Ishikawa (cell line): ENCODE measurements at regions not wholly inside any gene's neighbourhood (a gene's known extent, or its start where the extent isn't known, plus 50 kb on each side); places are given as distances from the start of the nearest gene placed in this dataset.

Experiments
- CEBPB ChIP-seq: IDR thresholded peaks from 2 replicates; pipeline ENCODE4 v1.6.1; 2012
- EGR1 ChIP-seq: IDR thresholded peaks from 2 replicates; pipeline ENCODE4 v1.6.1; 2012
- EP300 ChIP-seq: IDR thresholded peaks from 2 replicates; pipeline ENCODE4 v1.6.1; 2012; ENCODE audit warnings: borderline replicate concordance
- FOXM1 ChIP-seq: IDR thresholded peaks from 2 replicates; pipeline ENCODE4 v1.6.1; 2012; ENCODE audit warnings: low read depth, borderline replicate concordance
- RAD21 ChIP-seq: IDR thresholded peaks from 2 replicates; pipeline ENCODE4 v1.6.1; 2012; ENCODE audit warnings: low read depth
- TAF1 ChIP-seq: IDR thresholded peaks from 2 replicates; pipeline ENCODE4 v1.6.1; 2012; ENCODE audit warnings: low read depth, mild to moderate bottlenecking
- TCF12 ChIP-seq: IDR thresholded peaks from 2 replicates; pipeline ENCODE4 v1.6.1; 2012; ENCODE audit warnings: low read depth
- TEAD4 ChIP-seq: IDR thresholded peaks from 2 replicates; pipeline ENCODE4 v1.6.1; 2012
- YY1 ChIP-seq: IDR thresholded peaks from 2 replicates; pipeline ENCODE4 v1.6.1; 2012; ENCODE audit warnings: low read depth
- ZBTB7A ChIP-seq: IDR thresholded peaks from 2 replicates; pipeline ENCODE4 v1.6.1; 2012; ENCODE audit warnings: low read depth
- TF ChIP-seq, protein P1 (sequence below): IDR thresholded peaks from 2 replicates; pipeline ENCODE4 v1.6.1; 2012; ENCODE audit warnings: low read depth, mild to moderate bottlenecking

DNA sequence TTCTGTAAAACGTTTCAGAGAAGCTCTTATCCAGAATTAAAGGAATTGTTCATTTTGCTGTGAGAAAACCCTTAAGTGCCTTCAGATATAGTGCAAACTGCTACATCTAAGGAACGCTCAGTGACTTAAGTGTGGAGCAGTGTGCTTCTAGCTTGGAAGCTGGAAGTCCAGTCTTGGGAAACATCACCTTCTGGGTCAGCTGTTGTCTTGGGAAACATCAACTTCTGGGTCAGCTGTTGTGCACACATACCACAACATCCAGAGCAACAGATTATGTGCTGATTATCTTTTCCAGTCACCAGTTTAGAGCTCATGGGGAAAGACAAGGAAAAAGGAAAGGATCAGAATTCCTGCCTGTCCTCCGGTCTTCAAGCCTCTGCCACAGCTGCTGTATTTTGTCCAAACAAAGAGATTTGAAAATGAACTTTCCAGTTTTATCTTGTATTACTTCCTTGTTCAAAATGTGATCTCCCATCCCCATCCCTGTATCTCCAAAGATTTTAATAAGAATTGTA lies 713.6 kb downstream of the NSUN3 start:
- TF ChIP-seq FOXM1 (no peak), CEBPB (no peak), EP300 (no peak), TAF1 (no peak), YY1 (no peak), TEAD4 (no peak), ZBTB7A (no peak), EGR1 (no peak), RAD21 (no peak), TCF12 (no peak)
- TF ChIP-seq, protein P1, sequence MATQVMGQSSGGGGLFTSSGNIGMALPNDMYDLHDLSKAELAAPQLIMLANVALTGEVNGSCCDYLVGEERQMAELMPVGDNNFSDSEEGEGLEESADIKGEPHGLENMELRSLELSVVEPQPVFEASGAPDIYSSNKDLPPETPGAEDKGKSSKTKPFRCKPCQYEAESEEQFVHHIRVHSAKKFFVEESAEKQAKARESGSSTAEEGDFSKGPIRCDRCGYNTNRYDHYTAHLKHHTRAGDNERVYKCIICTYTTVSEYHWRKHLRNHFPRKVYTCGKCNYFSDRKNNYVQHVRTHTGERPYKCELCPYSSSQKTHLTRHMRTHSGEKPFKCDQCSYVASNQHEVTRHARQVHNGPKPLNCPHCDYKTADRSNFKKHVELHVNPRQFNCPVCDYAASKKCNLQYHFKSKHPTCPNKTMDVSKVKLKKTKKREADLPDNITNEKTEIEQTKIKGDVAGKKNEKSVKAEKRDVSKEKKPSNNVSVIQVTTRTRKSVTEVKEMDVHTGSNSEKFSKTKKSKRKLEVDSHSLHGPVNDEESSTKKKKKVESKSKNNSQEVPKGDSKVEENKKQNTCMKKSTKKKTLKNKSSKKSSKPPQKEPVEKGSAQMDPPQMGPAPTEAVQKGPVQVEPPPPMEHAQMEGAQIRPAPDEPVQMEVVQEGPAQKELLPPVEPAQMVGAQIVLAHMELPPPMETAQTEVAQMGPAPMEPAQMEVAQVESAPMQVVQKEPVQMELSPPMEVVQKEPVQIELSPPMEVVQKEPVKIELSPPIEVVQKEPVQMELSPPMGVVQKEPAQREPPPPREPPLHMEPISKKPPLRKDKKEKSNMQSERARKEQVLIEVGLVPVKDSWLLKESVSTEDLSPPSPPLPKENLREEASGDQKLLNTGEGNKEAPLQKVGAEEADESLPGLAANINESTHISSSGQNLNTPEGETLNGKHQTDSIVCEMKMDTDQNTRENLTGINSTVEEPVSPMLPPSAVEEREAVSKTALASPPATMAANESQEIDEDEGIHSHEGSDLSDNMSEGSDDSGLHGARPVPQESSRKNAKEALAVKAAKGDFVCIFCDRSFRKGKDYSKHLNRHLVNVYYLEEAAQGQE = no peak
